ENCODE measurements at regions not wholly inside any gene's neighbourhood (a gene's known extent, or its start where the extent isn't known, plus 50 kb on each side); places are given as distances from the start of the nearest gene placed in this dataset.
"Not testable (repeated sequence)": the region's sequence is repeated elsewhere in the genome, so short reads cannot be mapped to it uniquely, and the experiment has no call there.

- Histone ChIP-seq H3K4me3 (no peak overlapping the region), H3K4me1 (no peaks in the 10 kb centered on the region), H3K9me3 (no peaks in the 10 kb centered on the region), H3K36me3 (no peaks in the 10 kb centered on the region), H3K27ac (no peak overlapping the region), H3K27me3 (no peaks in the 10 kb centered on the region)
- DNase-seq (peak in 1 of 6 donors; percentile 0), ATAC-seq (no peak), FAIRE-seq (no peak)
- 91 to 93% methylated on average over 9 of the region's 9 CpGs for WGBS, 2 donors
- intact Hi-C loops (cut with DNase I) = loop anchor here in 1 of 3 donors (10.0 kb wide), 1 partner anchor 272 kb away; no protein-coding TSS in a partner anchor
- TF ChIP-seq CTCF (IDR thresholded peaks at IDR 0.05) = no peak
Observed at GRCh38 chr2:128597121-128597762, 278.6 kb upstream of the HS6ST1 start.

- not testable (repeated sequence) for FAIRE-seq, DNase-seq, H3K36me3 ChIP-seq, H3K4me3 ChIP-seq, ATAC-seq, H3K27me3 ChIP-seq, H3K27ac ChIP-seq, H3K9me3 ChIP-seq, H3K4me1 ChIP-seq
- intact Hi-C loops (cut with DNase I) = loop anchor here in 1 of 3 donors (10.0 kb wide), 1 partner anchor 273 kb away; no protein-coding TSS in a partner anchor
- 69 to 92% methylated on average over 1 of the region's 1 CpG for WGBS, 2 donors
Observed at GRCh38 chr2:128598260-128598659, 279.6 kb upstream of the HS6ST1 start.

- TF ChIP-seq CTCF (IDR thresholded peaks at IDR 0.05) = no peak
- Histone ChIP-seq H3K9me3 (no peaks in the 10 kb centered on the region), H3K4me1 (no peaks in the 10 kb centered on the region), H3K27ac (no peak overlapping the region), H3K27me3 (no peaks in the 10 kb centered on the region), H3K4me3 (no peak overlapping the region), H3K36me3 (no peaks in the 10 kb centered on the region)
- FAIRE-seq (no peak), ATAC-seq (no peak), DNase-seq (no peak)
- 89 to 90% methylated on average over 4 of the region's 4 CpGs for whole genome bisulfite sequencing, 2 donors
- intact Hi-C loops (cut with DNase I) = loop anchor here in 1 of 3 donors (10.0 kb wide), 1 partner anchor 274 kb away; no protein-coding TSS in a partner anchor
Observed at GRCh38 chr2:128598862-128599441, 280.3 kb upstream of the HS6ST1 start.

DNA sequence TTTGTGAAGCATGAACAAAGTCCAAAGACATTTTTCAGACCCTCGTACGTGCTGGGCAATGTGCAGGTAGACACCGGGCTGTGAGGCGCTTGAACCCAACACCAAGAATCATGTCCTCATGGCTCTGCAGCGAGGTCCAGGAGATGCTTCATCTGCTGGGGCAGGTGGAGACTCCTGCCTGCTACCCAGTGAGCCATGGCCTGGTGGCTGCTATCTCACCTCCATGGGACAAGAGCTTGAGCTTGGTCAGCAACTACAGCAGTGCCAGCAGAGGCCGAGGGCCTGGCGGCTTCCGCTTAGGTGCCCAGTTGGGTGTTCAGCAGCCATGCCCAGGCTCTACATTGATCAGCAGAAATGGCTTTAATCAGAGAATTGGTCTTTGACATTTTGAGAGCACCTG is 281.0 kb upstream of the HS6ST1 start:
- Histone ChIP-seq H3K9me3 (no peaks in the 10 kb centered on the region), H3K4me3 (no peak overlapping the region), H3K27ac (no peak overlapping the region), H3K27me3 (no peaks in the 10 kb centered on the region), H3K36me3 (no peaks in the 10 kb centered on the region), H3K4me1 (no peaks in the 10 kb centered on the region)
- peak in 1 of 6 donors; percentile 8 for DNase-seq
- TF ChIP-seq CTCF (IDR thresholded peaks at IDR 0.05) = no peak
- 94 to 96% methylated on average over 8 of the region's 8 CpGs for WGBS, 2 donors
- ATAC-seq = no peak
- intact Hi-C loops (cut with DNase I) = loop anchor here in 1 of 3 donors (10.0 kb wide), 1 partner anchor 275 kb away; no protein-coding TSS in a partner anchor
- FAIRE-seq = no peak

- TF ChIP-seq CTCF (IDR thresholded peaks at IDR 0.05) = no peak
- FAIRE-seq (no peak), DNase-seq (peak in 1 of 6 donors; percentile 8), ATAC-seq (no peak)
- H3K27ac ChIP-seq = no peak overlapping the region
- no peak overlapping the region for H3K4me3 ChIP-seq
- WGBS, 2 donors = 81 to 83% methylated on average over 15 of the region's 15 CpGs
- no peaks in the 10 kb centered on the region for H3K36me3 ChIP-seq
- no peaks in the 10 kb centered on the region for H3K9me3 ChIP-seq
- H3K27me3 ChIP-seq = no peaks in the 10 kb centered on the region
- H3K4me1 ChIP-seq = no peaks in the 10 kb centered on the region
- intact Hi-C loops (cut with DNase I) = no loop called here
Observed at GRCh38 chr2:128600581-128601297, 282.1 kb upstream of the HS6ST1 start.

All from pancreas (tissue), 10 donors.